Loucy (cell line): ENCODE measurements at regions not wholly inside any gene's neighbourhood (a gene's known extent, or its start where the extent isn't known, plus 50 kb on each side); places are given as distances from the start of the nearest gene placed in this dataset.
A peak's percentile ranks its signal among the peaks of the same experiment; 100 is the strongest.

Experiments
- EZH2phosphoT487 ChIP-seq: fragments of 200-600 bp; IDR thresholded peaks from 2 replicates; pipeline ENCODE4 v1.6.1; 2018; ENCODE audit warnings: antibody characterized with exemption, mild to moderate bottlenecking, moderate library complexity, borderline replicate concordance
- TF ChIP-seq, protein P1 (sequence below): fragments of 200-600 bp; sonication (generic); conservative IDR thresholded peaks from 2 replicates; pipeline ENCODE4 v1.5.1; 2014; ENCODE audit warnings: mild to moderate bottlenecking, antibody characterized with exemption, low read length

DNA sequence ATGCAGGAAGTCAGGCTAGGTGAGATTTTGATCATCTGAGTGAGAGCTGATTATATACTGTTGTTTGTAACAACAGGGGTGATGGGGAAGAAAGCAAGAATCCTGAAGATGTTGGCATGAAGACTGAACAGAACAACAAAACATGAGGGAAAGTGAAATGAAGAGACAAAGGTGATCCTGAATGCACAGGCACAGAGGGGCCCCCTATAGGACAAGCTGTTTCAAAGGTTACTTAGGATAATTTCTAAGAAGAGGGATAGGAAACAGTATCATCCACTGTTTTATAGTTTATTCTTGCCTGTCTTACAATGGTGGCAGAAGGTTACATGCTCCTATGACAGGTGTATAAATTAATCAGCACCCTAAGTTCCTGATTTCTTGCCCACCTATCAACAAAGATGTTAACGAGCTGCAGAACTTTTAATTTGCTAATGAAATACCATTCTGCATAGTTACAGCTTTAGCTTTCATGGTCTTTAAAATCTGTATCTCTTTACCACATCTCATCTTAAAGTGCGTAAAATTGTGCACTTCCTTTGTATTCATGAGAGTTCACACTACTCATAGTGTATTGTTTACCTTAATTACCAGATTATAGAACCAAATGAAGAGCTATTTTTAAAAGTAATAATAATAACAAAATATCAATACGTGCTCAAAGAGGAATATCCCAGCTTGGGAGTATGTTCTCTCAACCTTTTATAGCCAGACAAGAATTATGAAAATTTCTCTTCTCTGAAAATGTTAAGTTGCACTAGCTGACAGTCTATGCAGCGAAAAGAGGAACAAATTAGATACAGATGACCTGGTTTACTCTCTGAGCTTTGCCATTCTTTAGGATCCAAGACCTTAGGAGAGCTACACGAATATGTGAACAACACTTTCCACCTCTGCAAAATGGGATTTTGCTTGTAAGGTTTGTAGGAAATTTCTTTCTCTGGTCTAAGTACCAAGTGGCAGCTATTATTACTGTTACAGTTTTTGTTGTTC lies 192.5 kb downstream of the EDN1 start:
- TF ChIP-seq, protein P1, sequence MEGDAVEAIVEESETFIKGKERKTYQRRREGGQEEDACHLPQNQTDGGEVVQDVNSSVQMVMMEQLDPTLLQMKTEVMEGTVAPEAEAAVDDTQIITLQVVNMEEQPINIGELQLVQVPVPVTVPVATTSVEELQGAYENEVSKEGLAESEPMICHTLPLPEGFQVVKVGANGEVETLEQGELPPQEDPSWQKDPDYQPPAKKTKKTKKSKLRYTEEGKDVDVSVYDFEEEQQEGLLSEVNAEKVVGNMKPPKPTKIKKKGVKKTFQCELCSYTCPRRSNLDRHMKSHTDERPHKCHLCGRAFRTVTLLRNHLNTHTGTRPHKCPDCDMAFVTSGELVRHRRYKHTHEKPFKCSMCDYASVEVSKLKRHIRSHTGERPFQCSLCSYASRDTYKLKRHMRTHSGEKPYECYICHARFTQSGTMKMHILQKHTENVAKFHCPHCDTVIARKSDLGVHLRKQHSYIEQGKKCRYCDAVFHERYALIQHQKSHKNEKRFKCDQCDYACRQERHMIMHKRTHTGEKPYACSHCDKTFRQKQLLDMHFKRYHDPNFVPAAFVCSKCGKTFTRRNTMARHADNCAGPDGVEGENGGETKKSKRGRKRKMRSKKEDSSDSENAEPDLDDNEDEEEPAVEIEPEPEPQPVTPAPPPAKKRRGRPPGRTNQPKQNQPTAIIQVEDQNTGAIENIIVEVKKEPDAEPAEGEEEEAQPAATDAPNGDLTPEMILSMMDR = peak; percentile 65
- no peak for TF ChIP-seq EZH2phosphoT487
